Mesodermal cell (in vitro differentiated cells): ENCODE measurements at regions not wholly inside any gene's neighbourhood (a gene's known extent, or its start where the extent isn't known, plus 50 kb on each side); places are given as distances from the start of the nearest gene placed in this dataset.
A peak's percentile ranks its signal among the peaks of the same experiment; 100 is the strongest.

Experiments used
- H3K27ac ChIP-seq: 2 replicates; pipeline ENCODE4 v1.7.0; 2013; ENCODE audit warnings: mild to moderate bottlenecking, low read depth, low read length, moderate library complexity; ENCODE audit not compliant: severe bottlenecking
- H3K36me3 ChIP-seq: 2 replicates; pipeline ENCODE4 v1.7.1; 2013; ENCODE audit warnings: mild to moderate bottlenecking, low read length, moderate library complexity; ENCODE audit not compliant: control insufficient read depth, insufficient read depth
- H3K4me1 ChIP-seq: one replicate; pipeline ENCODE4 v1.7.1; 2013; ENCODE audit warnings: mild to moderate bottlenecking, low read length; ENCODE audit not compliant: insufficient read depth, control insufficient read depth, poor library complexity, severe bottlenecking
- H3K4me3 ChIP-seq: 2 replicates; pipeline ENCODE4 v1.7.0; 2013; ENCODE audit warnings: low read length, control low read depth, mild to moderate bottlenecking; ENCODE audit not compliant: insufficient read depth, poor library complexity, severe bottlenecking; ENCODE audit errors: extremely low read depth
- H3K9me3 ChIP-seq: 2 replicates; pipeline ENCODE4 v1.7.1; 2013; ENCODE audit warnings: mild to moderate bottlenecking, low read length, moderate library complexity; ENCODE audit not compliant: control insufficient read depth
- WGBS, 2 experiments: methylation state at CpG; one replicate each; pipeline ENCODE4 v1.1.5; 2013; ENCODE audit warnings: missing lambda C conversion rate in 2 of 2; ENCODE audit not compliant: insufficient coverage in 2 of 2; 5-methylcytosine and 5-hydroxymethylcytosine counted together

GRCh38 chr21:28810826-28811524, 181.7 kb downstream of the LTN1 start:
- Histone ChIP-seq H3K4me1 (peaks cover 3% of the 10 kb centered on the region), H3K4me3 (no peak overlapping the region), H3K9me3 (no peaks in the 10 kb centered on the region), H3K36me3 (no peaks in the 10 kb centered on the region), H3K27ac (no peak overlapping the region)
- 100% methylated on average over 1 of the region's 3 CpGs; no CpG with 5 or more reads in 1 of the 2 experiments for WGBS, 2 experiments

- WGBS, 2 experiments, result 78 to 90% methylated on average over 2 to 3 of the region's 4 CpGs
- Histone ChIP-seq H3K4me1 (peaks cover 3% of the 10 kb centered on the region), H3K36me3 (no peaks in the 10 kb centered on the region), H3K9me3 (no peaks in the 10 kb centered on the region), H3K27ac (no peak overlapping the region), H3K4me3 (no peak overlapping the region)
These were observed 186.8 kb downstream of the LTN1 start for GRCh38 chr21:28805885-28806284.

- Histone ChIP-seq H3K36me3 (no peaks in the 10 kb centered on the region), H3K4me1 (peaks cover 3% of the 10 kb centered on the region), H3K9me3 (no peaks in the 10 kb centered on the region), H3K4me3 (no peak overlapping the region), H3K27ac (no peak overlapping the region)
- WGBS, 2 experiments, result no CpG with 5 or more reads among the region's 3 CpGs
These were observed 188.5 kb downstream of the LTN1 start for GRCh38 chr21:28804089-28804670.

- peaks cover 3% of the 10 kb centered on the region for H3K4me1 ChIP-seq
- H3K4me3 ChIP-seq, result no peak overlapping the region
- no peaks in the 10 kb centered on the region for H3K36me3 ChIP-seq
- no peak overlapping the region for H3K27ac ChIP-seq
- no CpG with 5 or more reads among the region's 1 CpG for WGBS, 2 experiments
- no peaks in the 10 kb centered on the region for H3K9me3 ChIP-seq
These were observed 190.8 kb downstream of the LTN1 start for GRCh38 chr21:28801906-28802305.

- Histone ChIP-seq H3K9me3 (no peaks in the 10 kb centered on the region), H3K36me3 (no peaks in the 10 kb centered on the region), H3K4me3 (no peak overlapping the region), H3K27ac (no peak overlapping the region), H3K4me1 (no peaks in the 10 kb centered on the region)
- 87 to 89% methylated on average over 6 of the region's 7 CpGs for WGBS, 2 experiments
These were observed 192.8 kb downstream of the LTN1 start for GRCh38 chr21:28799926-28800325.

- Histone ChIP-seq H3K27ac (no peak overlapping the region), H3K4me3 (no peak overlapping the region), H3K36me3 (no peaks in the 10 kb centered on the region), H3K9me3 (no peaks in the 10 kb centered on the region), H3K4me1 (no peaks in the 10 kb centered on the region)
- 60 to 78% methylated on average over 1 of the region's 1 CpG for WGBS, 2 experiments
These were observed 193.9 kb downstream of the LTN1 start for GRCh38 chr21:28798798-28799197.

- Histone ChIP-seq H3K9me3 (no peaks in the 10 kb centered on the region), H3K4me1 (no peaks in the 10 kb centered on the region), H3K27ac (no peak overlapping the region), H3K4me3 (no peak overlapping the region), H3K36me3 (no peaks in the 10 kb centered on the region)
- 100% methylated on average over 1 of the region's 1 CpG; no CpG with 5 or more reads in 1 of the 2 experiments for WGBS, 2 experiments
These were observed 197.4 kb downstream of the LTN1 start for GRCh38 chr21:28795251-28795650.

GRCh38 chr21:28794371-28794851, 198.3 kb downstream of the LTN1 start:
- H3K4me3 ChIP-seq, result no peak overlapping the region
- H3K9me3 ChIP-seq, result no peaks in the 10 kb centered on the region
- 78 to 100% methylated on average over 1 to 2 of the region's 2 CpGs for WGBS, 2 experiments
- H3K4me1 ChIP-seq, result no peaks in the 10 kb centered on the region
- no peaks in the 10 kb centered on the region for H3K36me3 ChIP-seq
- H3K27ac ChIP-seq, result peak overlapping the region; percentile 12

- Histone ChIP-seq H3K9me3 (no peaks in the 10 kb centered on the region), H3K4me1 (no peaks in the 10 kb centered on the region)
- no CpG with 5 or more reads among the region's 2 CpGs for whole genome bisulfite sequencing, 2 experiments
These were observed 199.6 kb downstream of the LTN1 start for GRCh38 chr21:28793043-28793442.

GRCh38 chr21:28791595-28792282, 200.9 kb downstream of the LTN1 start:
- WGBS, 2 experiments, result 80% methylated on average over 2 of the region's 4 CpGs; no CpG with 5 or more reads in 1 of the 2 experiments
- Histone ChIP-seq H3K9me3 (no peaks in the 10 kb centered on the region), H3K4me3 (no peak overlapping the region), H3K4me1 (no peaks in the 10 kb centered on the region), H3K36me3 (no peaks in the 10 kb centered on the region), H3K27ac (no peak overlapping the region)

More at GRCh38 chr21:28793043-28793442, 199.6 kb downstream of the LTN1 start:
- Histone ChIP-seq H3K36me3 (no peaks in the 10 kb centered on the region), H3K4me3 (no peak overlapping the region), H3K27ac (no peak overlapping the region)
